Fibroblast of villous mesenchyme (primary cell): ENCODE measurements at regions not wholly inside any gene's neighbourhood (a gene's known extent, or its start where the extent isn't known, plus 50 kb on each side); places are given as distances from the start of the nearest gene placed in this dataset.

ENCODE experiments used
- DNase-seq: peaks from one replicate; pipeline ENCODE4 v3.0.0-alpha.2; 2010; ENCODE audit warnings: low read depth
- H3K4me3 ChIP-seq: 2 replicates; pipeline ENCODE4 v1.5.1; 2011; ENCODE audit warnings: low read depth, mild to moderate bottlenecking, low read length
- TF ChIP-seq, protein P1 (sequence below): IDR thresholded peaks from 2 replicates; pipeline ENCODE4 v1.5.1; 2012; ENCODE audit warnings: low read depth, mild to moderate bottlenecking, low read length; ENCODE audit not compliant: insufficient read depth

DNA sequence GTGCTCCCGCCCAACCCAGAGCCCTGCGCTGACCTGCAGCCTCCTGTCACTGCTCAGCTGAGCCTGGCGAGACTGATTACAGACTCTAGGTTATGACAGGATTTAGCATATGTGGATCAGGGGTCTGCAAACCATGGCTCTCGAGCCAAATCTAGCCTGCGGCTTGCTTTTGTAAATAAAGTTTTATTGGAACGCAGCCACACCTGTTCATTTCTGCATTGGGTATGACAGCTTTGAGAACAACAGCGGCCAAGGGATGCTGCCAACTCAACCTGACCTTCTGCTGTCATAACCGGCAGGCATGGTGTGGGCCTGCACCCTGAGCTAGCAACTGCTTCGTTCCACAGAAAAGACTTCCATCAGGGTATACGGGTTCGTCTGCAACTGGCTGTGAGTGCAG lies 50.5 kb upstream of the IQSEC1 start:
- TF ChIP-seq, protein P1, sequence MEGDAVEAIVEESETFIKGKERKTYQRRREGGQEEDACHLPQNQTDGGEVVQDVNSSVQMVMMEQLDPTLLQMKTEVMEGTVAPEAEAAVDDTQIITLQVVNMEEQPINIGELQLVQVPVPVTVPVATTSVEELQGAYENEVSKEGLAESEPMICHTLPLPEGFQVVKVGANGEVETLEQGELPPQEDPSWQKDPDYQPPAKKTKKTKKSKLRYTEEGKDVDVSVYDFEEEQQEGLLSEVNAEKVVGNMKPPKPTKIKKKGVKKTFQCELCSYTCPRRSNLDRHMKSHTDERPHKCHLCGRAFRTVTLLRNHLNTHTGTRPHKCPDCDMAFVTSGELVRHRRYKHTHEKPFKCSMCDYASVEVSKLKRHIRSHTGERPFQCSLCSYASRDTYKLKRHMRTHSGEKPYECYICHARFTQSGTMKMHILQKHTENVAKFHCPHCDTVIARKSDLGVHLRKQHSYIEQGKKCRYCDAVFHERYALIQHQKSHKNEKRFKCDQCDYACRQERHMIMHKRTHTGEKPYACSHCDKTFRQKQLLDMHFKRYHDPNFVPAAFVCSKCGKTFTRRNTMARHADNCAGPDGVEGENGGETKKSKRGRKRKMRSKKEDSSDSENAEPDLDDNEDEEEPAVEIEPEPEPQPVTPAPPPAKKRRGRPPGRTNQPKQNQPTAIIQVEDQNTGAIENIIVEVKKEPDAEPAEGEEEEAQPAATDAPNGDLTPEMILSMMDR = no peak
- DNase-seq = no peak
- H3K4me3 ChIP-seq = no peak overlapping the region

DNA sequence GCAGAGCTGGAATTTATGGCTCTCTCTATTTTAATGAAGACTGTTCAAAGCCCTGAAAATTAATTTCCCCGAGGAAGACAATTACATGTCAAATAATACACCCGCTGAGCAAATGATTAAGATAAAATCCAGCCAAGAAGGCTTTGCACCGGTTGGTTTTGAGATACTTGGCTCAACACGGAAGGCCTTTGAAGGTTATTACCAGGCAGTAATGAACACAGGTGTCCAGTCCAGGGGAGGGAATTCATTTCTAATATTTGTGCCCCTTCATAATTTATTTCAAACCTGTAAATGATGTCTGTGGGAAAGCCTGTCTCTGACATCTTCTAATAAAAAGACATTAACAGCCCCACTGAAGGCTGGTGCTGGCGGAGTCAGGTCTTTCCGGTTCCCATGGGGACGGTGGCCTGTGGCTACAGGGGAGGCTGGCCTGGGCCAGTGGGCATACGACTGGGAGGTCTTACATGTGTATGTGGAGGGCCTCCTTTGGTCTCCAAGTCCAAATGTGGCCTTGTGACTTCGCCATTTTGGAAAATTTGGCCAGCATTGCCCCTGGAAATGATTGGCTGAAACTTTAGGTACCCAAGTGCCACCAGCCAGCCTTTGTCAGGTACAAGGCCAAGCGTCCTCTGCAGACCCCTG lies 49.9 kb upstream of the IQSEC1 start:
- no peak overlapping the region for H3K4me3 ChIP-seq
- TF ChIP-seq, protein P1 = no peak
- no peak for DNase-seq
